Uterus (tissue), 2 donors: ENCODE measurements at regions not wholly inside any gene's neighbourhood (a gene's known extent, or its start where the extent isn't known, plus 50 kb on each side); places are given as distances from the start of the nearest gene placed in this dataset.

Experiments used
- POLR2A ChIP-seq, 2 donors: fragments of 450-650 bp; IDR thresholded peaks; one replicate each; pipeline ENCODE4 v1.6.1; 2016; ENCODE audit warnings: antibody characterized with exemption in 2 of 2, mild to moderate bottlenecking in 1 of 2, moderate library complexity in 1 of 2
- TF ChIP-seq, protein P1 (sequence below), 4 experiments: fragments of 200-600 bp in 2 of 4; fragments of 450-650 bp in 2 of 4; sonication (generic) in 2 of 4; IDR thresholded peaks; one replicate each; pipeline ENCODE4 v1.5.1; 2016 to 2019; ENCODE audit warnings: antibody characterized with exemption in 4 of 4, mild to moderate bottlenecking in 2 of 4, moderate library complexity in 1 of 4

DNA sequence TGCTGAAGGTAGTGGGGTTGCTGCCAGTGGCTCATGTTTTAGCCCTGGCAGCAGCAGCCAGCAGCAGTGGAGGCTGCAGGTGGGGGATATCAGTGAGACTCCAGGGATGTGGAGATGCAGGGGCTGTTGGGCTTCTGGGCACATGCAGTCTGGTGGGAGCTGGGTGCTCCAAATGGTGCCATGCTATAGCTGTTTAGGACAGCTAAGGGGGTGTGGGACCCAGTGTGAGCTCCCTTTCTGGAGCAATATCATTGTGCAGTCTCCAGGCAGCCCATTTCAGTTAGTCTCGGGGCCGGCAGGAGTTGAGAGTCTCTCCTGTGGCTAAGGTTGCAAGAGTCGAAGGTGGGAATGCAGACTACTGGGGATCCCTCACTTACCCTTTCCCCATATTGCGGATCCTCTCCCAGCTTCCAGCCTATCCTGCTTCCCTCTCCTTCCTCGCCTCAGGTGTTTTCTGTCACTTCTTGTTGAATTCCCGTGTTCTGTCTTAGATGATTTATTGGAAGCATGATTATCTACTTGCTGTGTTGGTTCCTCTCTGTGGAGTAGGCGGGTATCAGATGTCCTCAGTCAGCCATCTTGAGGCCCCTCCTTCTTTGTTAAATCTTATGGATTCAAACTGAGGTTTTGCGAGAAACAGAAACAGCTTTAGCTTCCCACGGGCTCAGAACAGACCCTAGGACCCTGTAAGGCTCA lies 112.0 kb downstream of the FAM43A start:
- TF ChIP-seq, protein P1, sequence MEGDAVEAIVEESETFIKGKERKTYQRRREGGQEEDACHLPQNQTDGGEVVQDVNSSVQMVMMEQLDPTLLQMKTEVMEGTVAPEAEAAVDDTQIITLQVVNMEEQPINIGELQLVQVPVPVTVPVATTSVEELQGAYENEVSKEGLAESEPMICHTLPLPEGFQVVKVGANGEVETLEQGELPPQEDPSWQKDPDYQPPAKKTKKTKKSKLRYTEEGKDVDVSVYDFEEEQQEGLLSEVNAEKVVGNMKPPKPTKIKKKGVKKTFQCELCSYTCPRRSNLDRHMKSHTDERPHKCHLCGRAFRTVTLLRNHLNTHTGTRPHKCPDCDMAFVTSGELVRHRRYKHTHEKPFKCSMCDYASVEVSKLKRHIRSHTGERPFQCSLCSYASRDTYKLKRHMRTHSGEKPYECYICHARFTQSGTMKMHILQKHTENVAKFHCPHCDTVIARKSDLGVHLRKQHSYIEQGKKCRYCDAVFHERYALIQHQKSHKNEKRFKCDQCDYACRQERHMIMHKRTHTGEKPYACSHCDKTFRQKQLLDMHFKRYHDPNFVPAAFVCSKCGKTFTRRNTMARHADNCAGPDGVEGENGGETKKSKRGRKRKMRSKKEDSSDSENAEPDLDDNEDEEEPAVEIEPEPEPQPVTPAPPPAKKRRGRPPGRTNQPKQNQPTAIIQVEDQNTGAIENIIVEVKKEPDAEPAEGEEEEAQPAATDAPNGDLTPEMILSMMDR (IDR thresholded peaks at IDR 0.05): no peak
- TF ChIP-seq POLR2A (IDR thresholded peaks at IDR 0.05): no peak
